HL-60 (cell line): ENCODE measurements at regions not wholly inside any gene's neighbourhood (a gene's known extent, or its start where the extent isn't known, plus 50 kb on each side); places are given as distances from the start of the nearest gene placed in this dataset.

Experiments
- GABPA ChIP-seq: IDR thresholded peaks from 2 replicates; pipeline ENCODE4 v1.6.1; 2012; ENCODE audit warnings: low read depth
- POLR2AphosphoS5 ChIP-seq: IDR thresholded peaks from 2 replicates; pipeline ENCODE4 v1.6.1; 2012; ENCODE audit warnings: low read depth
- TF ChIP-seq, protein P1 (sequence below): IDR thresholded peaks from one replicate; pipeline ENCODE4 v1.5.1; 2011; ENCODE audit warnings: low read length, control low read depth, inconsistent platforms; ENCODE audit not compliant: insufficient read depth
- TF ChIP-seq, protein P2 (sequence below): IDR thresholded peaks from 2 replicates; pipeline ENCODE4 v1.6.1; 2012; ENCODE audit warnings: low read depth; ENCODE audit not compliant: insufficient replicate concordance

DNA sequence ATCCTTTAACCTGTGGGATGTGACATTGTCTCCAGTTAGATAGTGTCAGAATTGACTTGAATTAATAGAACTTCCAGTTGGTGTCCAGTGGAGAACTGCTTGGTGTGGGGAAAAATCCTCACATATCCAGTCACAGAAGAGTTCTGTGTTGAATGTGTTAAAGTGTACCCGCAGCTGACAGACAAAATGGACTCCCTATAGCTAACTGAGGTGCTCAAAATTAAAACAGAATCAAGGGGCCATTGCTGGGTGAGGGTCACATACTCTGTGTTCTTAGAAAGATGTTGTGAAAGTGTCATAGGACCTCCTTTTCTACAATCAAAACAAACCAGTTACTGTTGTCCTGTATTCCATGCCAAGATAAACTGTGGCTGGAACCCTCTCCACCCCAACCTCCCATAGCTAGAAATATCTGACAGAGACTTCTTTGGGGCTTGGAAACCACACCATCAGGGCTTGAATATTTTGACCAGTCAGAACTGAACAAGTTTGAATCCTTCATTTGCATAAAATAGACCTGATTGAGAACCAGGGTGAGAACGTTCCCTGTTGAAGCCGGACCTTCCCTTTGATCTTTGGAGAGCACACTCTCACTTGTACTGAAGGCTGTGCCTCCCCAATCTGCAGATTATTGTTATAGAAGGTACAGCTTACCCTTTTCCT lies 164.0 kb upstream of the ZNF608 start:
- TF ChIP-seq, protein P1, sequence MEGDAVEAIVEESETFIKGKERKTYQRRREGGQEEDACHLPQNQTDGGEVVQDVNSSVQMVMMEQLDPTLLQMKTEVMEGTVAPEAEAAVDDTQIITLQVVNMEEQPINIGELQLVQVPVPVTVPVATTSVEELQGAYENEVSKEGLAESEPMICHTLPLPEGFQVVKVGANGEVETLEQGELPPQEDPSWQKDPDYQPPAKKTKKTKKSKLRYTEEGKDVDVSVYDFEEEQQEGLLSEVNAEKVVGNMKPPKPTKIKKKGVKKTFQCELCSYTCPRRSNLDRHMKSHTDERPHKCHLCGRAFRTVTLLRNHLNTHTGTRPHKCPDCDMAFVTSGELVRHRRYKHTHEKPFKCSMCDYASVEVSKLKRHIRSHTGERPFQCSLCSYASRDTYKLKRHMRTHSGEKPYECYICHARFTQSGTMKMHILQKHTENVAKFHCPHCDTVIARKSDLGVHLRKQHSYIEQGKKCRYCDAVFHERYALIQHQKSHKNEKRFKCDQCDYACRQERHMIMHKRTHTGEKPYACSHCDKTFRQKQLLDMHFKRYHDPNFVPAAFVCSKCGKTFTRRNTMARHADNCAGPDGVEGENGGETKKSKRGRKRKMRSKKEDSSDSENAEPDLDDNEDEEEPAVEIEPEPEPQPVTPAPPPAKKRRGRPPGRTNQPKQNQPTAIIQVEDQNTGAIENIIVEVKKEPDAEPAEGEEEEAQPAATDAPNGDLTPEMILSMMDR = no peak
- TF ChIP-seq GABPA (no peak), POLR2AphosphoS5 (no peak)
- TF ChIP-seq, protein P2, sequence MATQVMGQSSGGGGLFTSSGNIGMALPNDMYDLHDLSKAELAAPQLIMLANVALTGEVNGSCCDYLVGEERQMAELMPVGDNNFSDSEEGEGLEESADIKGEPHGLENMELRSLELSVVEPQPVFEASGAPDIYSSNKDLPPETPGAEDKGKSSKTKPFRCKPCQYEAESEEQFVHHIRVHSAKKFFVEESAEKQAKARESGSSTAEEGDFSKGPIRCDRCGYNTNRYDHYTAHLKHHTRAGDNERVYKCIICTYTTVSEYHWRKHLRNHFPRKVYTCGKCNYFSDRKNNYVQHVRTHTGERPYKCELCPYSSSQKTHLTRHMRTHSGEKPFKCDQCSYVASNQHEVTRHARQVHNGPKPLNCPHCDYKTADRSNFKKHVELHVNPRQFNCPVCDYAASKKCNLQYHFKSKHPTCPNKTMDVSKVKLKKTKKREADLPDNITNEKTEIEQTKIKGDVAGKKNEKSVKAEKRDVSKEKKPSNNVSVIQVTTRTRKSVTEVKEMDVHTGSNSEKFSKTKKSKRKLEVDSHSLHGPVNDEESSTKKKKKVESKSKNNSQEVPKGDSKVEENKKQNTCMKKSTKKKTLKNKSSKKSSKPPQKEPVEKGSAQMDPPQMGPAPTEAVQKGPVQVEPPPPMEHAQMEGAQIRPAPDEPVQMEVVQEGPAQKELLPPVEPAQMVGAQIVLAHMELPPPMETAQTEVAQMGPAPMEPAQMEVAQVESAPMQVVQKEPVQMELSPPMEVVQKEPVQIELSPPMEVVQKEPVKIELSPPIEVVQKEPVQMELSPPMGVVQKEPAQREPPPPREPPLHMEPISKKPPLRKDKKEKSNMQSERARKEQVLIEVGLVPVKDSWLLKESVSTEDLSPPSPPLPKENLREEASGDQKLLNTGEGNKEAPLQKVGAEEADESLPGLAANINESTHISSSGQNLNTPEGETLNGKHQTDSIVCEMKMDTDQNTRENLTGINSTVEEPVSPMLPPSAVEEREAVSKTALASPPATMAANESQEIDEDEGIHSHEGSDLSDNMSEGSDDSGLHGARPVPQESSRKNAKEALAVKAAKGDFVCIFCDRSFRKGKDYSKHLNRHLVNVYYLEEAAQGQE = no peak
